Progenitor cell of endocrine pancreas (in vitro differentiated cells): ENCODE measurements at regions not wholly inside any gene's neighbourhood (a gene's known extent, or its start where the extent isn't known, plus 50 kb on each side); places are given as distances from the start of the nearest gene placed in this dataset.

Experiments
- DNase-seq: peaks from one replicate; pipeline ENCODE4 v3.0.0; 2021; ENCODE audit warnings: low spot score; ENCODE audit not compliant: unreplicated experiment
- H3K27ac Mint-ChIP-seq: 2 replicates; pipeline ENCODE4 v1.8.0; 2021; ENCODE audit warnings: mild to moderate bottlenecking, moderate library complexity, mixed read lengths
- H3K27me3 Mint-ChIP-seq: 2 replicates; pipeline ENCODE4 v1.8.0; 2021; ENCODE audit warnings: mixed read lengths
- H3K36me3 Mint-ChIP-seq: 2 replicates; pipeline ENCODE4 v1.8.0; 2022; ENCODE audit warnings: mixed read lengths; ENCODE audit not compliant: insufficient read depth
- H3K4me1 Mint-ChIP-seq: 2 replicates; pipeline ENCODE4 v1.8.0; 2021; ENCODE audit warnings: low read depth, mixed read lengths
- H3K4me3 Mint-ChIP-seq: 2 replicates; pipeline ENCODE4 v1.8.0; 2021; ENCODE audit warnings: low read depth, mild to moderate bottlenecking, moderate library complexity, mixed read lengths
- H3K9me3 Mint-ChIP-seq: 2 replicates; pipeline ENCODE4 v1.8.0; 2021; ENCODE audit warnings: low read depth, mixed read lengths
- TF ChIP-seq, protein P1 (sequence below): fragments of 200-600 bp; sonication (generic); IDR thresholded peaks from one replicate; pipeline ENCODE4 v1.5.0; 2021; ENCODE audit warnings: antibody characterized with exemption, mild to moderate bottlenecking; ENCODE audit not compliant: unreplicated experiment

DNA sequence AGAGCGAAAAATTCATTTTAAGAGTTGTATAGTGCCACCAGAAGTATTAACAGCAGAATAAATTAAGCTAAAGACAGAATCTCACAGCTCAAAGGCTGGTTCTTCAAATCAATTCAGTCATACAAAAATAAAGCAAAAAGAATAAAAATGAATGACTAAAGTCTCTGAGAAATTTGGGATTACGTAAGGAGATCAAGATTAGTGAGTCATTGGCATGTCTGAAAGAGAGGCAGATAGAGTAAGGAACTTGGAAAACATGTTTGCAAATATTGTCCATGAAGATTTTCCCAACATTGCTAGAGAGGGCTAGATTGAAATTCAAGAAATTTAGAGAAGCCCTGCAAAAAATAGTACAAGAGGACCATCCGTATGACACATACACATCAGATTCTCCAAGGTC, 1413.9 kb upstream of the ADGRB3 start:
- Mint-ChIP-seq H3K9me3 (no peaks in the 10 kb centered on the region), H3K4me3 (no peak overlapping the region), H3K27me3 (no peaks in the 10 kb centered on the region), H3K27ac (no peak overlapping the region), H3K36me3 (no peaks in the 10 kb centered on the region), H3K4me1 (no peaks in the 10 kb centered on the region)
- DNase-seq = no peak
- TF ChIP-seq, protein P1, sequence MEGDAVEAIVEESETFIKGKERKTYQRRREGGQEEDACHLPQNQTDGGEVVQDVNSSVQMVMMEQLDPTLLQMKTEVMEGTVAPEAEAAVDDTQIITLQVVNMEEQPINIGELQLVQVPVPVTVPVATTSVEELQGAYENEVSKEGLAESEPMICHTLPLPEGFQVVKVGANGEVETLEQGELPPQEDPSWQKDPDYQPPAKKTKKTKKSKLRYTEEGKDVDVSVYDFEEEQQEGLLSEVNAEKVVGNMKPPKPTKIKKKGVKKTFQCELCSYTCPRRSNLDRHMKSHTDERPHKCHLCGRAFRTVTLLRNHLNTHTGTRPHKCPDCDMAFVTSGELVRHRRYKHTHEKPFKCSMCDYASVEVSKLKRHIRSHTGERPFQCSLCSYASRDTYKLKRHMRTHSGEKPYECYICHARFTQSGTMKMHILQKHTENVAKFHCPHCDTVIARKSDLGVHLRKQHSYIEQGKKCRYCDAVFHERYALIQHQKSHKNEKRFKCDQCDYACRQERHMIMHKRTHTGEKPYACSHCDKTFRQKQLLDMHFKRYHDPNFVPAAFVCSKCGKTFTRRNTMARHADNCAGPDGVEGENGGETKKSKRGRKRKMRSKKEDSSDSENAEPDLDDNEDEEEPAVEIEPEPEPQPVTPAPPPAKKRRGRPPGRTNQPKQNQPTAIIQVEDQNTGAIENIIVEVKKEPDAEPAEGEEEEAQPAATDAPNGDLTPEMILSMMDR = no peak

DNA sequence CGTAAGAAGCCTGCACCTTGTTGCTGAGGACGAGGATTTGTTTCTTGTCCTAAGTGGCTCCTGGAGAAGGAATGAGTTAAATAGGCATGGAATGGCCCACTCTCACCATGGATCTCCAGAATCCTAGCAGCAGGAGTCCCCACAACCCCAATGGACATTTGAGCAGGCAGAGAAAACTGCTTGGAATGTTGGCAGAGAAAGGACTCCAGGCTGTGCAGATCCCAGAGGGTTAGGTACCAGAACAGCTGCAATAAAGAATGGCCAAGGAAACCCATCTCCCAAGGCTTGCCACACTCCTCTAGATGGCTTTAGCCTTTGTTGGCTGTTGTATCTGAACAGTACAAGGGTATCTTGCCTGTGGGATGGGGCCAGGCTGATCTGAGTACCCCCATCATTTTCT, 1415.7 kb upstream of the ADGRB3 start:
- Mint-ChIP-seq H3K27ac (no peak overlapping the region), H3K9me3 (no peaks in the 10 kb centered on the region), H3K27me3 (no peaks in the 10 kb centered on the region), H3K4me1 (no peaks in the 10 kb centered on the region), H3K4me3 (no peak overlapping the region), H3K36me3 (no peaks in the 10 kb centered on the region)
- TF ChIP-seq, protein P1 = no peak
- no peak for DNase-seq

DNA sequence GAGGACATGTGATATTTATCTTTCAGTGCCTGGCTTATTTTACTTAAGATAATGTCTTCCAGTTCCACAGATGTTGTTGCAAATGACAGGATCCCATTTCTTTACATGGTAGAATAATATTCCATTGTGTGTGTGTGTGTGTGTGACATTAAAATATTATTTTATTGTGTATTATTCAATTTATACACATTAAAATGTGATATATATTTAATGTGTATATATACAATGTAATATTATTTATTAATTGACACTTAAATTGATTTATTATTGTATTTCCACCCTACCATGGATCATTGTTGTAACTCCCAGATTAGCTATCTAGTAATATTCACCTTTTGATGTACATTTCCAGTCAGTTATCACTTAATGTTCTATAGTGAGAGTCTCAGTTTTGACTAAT, 1422.5 kb upstream of the ADGRB3 start:
- Mint-ChIP-seq H3K36me3 (no peaks in the 10 kb centered on the region), H3K9me3 (no peaks in the 10 kb centered on the region), H3K4me1 (no peaks in the 10 kb centered on the region), H3K4me3 (no peak overlapping the region), H3K27me3 (no peaks in the 10 kb centered on the region), H3K27ac (no peak overlapping the region)
- DNase-seq = no peak
- TF ChIP-seq, protein P1 = no peak

DNA sequence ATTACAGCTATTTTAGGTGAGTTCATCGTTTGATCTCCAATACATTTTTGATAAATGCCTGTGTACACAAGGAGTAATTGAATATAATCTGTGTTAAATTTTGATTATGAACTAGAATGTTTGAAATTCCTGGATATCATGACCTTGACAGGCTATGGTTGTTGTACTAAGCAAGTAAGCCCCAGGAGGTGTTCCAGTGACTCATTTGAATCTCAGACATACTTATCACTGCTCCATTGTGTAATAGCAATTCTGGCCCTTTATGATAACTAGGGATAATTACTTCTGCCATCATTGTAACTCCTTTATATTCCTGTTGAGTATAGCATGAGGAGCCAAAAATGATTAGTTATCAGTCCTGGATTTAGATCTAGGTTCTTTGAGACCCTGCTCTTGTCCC, 1424.6 kb upstream of the ADGRB3 start:
- no peak for DNase-seq
- no peak overlapping the region for H3K27ac Mint-ChIP-seq
- H3K36me3 Mint-ChIP-seq = no peaks in the 10 kb centered on the region
- H3K27me3 Mint-ChIP-seq = no peaks in the 10 kb centered on the region
- TF ChIP-seq, protein P1 = no peak
- H3K4me3 Mint-ChIP-seq = no peak overlapping the region
- no peaks in the 10 kb centered on the region for H3K4me1 Mint-ChIP-seq
- H3K9me3 Mint-ChIP-seq = no peaks in the 10 kb centered on the region

DNA sequence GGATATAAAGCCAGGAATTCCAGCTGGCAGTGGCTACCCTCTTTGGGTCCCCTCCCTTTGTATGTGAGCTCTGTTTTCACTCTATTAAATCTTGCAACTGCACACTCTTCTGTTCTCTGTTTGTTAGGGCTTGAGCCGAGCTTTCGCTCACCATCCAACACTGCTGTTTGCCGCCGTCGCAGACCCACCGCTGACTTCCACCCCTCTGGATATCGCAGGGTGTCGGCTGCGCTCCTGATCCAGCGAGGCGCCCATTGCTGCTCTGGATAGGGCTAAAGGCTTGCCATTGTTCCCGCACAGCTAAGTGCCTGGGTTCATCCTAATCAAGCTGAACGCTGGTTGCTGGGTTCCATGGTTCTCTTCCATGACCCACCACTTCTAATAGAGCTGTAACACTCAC, 1433.5 kb upstream of the ADGRB3 start:
- DNase-seq = no peak
- Mint-ChIP-seq H3K27ac (no peak overlapping the region), H3K4me3 (no peak overlapping the region), H3K4me1 (no peaks in the 10 kb centered on the region), H3K9me3 (no peaks in the 10 kb centered on the region), H3K27me3 (no peaks in the 10 kb centered on the region), H3K36me3 (no peaks in the 10 kb centered on the region)
- TF ChIP-seq, protein P1 = no peak
